Pancreas (tissue), 10 donors: ENCODE measurements at regions not wholly inside any gene's neighbourhood (a gene's known extent, or its start where the extent isn't known, plus 50 kb on each side); places are given as distances from the start of the nearest gene placed in this dataset.

ENCODE experiments used
- ATAC-seq, 4 donors: fragments of 200-7000 bp; cut with Tn5 transposase; one replicate each; pipeline versions ENCODE4 v1.8.0 to v1.9.1; 2020; ENCODE audit warnings: mild to moderate bottlenecking in 4 of 4, moderate library complexity in 4 of 4
- DNase-seq, 6 donors: peaks; one replicate each; pipeline ENCODE4 v3.0.0-alpha.2; 2020
- FAIRE-seq: peaks from 2 replicates; lab custom pipeline; 2012; peaks lifted over from hg19 to GRCh38; lab: Jason Lieb, UNC
- H3K27ac ChIP-seq, 4 donors: fragments of 200-600 bp; sonication (generic); 1 replicate in 3 of 4; 2 replicates in 1 of 4; pipeline versions ENCODE4 v1.5.0 to v1.8.0; 2020
- H3K27me3 ChIP-seq, 4 donors: fragments of 200-600 bp; one replicate each; pipeline ENCODE4 v1.8.0; 2021
- H3K36me3 ChIP-seq, 3 donors: fragments of 200-600 bp; sonication (generic) in 1 of 3; one replicate each; pipeline versions ENCODE4 v1.5.0 to v1.8.0; 2020 to 2021
- H3K4me1 ChIP-seq, 3 donors: fragments of 200-600 bp; one replicate each; pipeline ENCODE4 v1.8.0; 2021
- H3K4me3 ChIP-seq, 4 donors: fragments of 200-600 bp; sonication (generic) in 2 of 4; one replicate each; pipeline versions ENCODE4 v1.5.0 to v1.8.0; 2020 to 2021
- H3K9me3 ChIP-seq, 4 donors: fragments of 200-600 bp; one replicate each; pipeline ENCODE4 v1.8.0; 2021
- CTCF ChIP-seq, 4 donors: fragments of 200-600 bp; sonication (generic) in 3 of 4; IDR thresholded peaks; one replicate each; pipeline versions ENCODE4 v1.5.0 to v1.8.0; 2021; ENCODE audit warnings: antibody characterized with exemption in 4 of 4
- WGBS, 2 donors: extraction: QIAGEN DNeasy Blood & Tissue Kit; methylation state at CpG; one replicate each; pipeline ENCODE4 v1.1.7; 2013; 5-methylcytosine and 5-hydroxymethylcytosine counted together
- intact Hi-C, 3 donors: fragments of 100-400 bp; cut with DNase I; formaldehyde crosslinking; loops; one replicate each; pipeline versions ENCODE4 v1.11.1 to v1.14.2; 2022
- donor health status: healthy with polysubstance abuse.
- donor health status: DM: no; HTN: no; CAD: no; lungs with moderate emphysema.
- donor health status: DM: no; HTN: no; CAD: no.
- donor health status: control.
- donor health status: control.
- donor health status: Bipolar disorder and iron deficiency.
- donor health status: DM: yes; HTN: yes; CAD: no.
- donor health status: DM: no; HTN: no; CAD: no.
- donor health status: DM: no; HTN: no; CAD: no.
- donor health status: DM: yes; HTN: yes; CAD: no.

GRCh38 chr14:56733396-56733795 is 76.9 kb downstream of the OTX2 start:
- DNase-seq (no peak), ATAC-seq (no peak), FAIRE-seq (no peak)
- H3K4me1 ChIP-seq, result no peaks in the 10 kb centered on the region
- no peak overlapping the region for H3K27ac ChIP-seq
- no peak overlapping the region for H3K4me3 ChIP-seq
- H3K27me3 ChIP-seq, result no peaks in the 10 kb centered on the region
- no peaks in the 10 kb centered on the region for H3K9me3 ChIP-seq
- no peaks in the 10 kb centered on the region for H3K36me3 ChIP-seq
- no peak for TF ChIP-seq CTCF (IDR thresholded peaks at IDR 0.05)
- intact Hi-C loops, result no loop called here
- WGBS, 2 donors, result 81 to 82% methylated on average over 7 of the region's 7 CpGs

GRCh38 chr14:56731187-56731586 is 79.1 kb downstream of the OTX2 start:
- no peak for FAIRE-seq
- ATAC-seq, result no peak
- Histone ChIP-seq H3K9me3 (no peaks in the 10 kb centered on the region), H3K4me3 (no peak overlapping the region), H3K36me3 (no peaks in the 10 kb centered on the region), H3K27me3 (no peaks in the 10 kb centered on the region), H3K27ac (no peak overlapping the region), H3K4me1 (no peaks in the 10 kb centered on the region)
- WGBS, 2 donors, result 59 to 67% methylated on average over 4 of the region's 4 CpGs
- intact Hi-C loops, result no loop called here
- TF ChIP-seq CTCF (IDR thresholded peaks at IDR 0.05), result no peak
- no peak for DNase-seq

GRCh38 chr14:56730538-56731145 is 79.6 kb downstream of the OTX2 start:
- intact Hi-C loops, result no loop called here
- 44 to 51% methylated on average over 17 of the region's 17 CpGs for WGBS, 2 donors
- no peak overlapping the region for H3K27ac ChIP-seq
- no peaks in the 10 kb centered on the region for H3K36me3 ChIP-seq
- no peak overlapping the region for H3K4me3 ChIP-seq
- no peaks in the 10 kb centered on the region for H3K9me3 ChIP-seq
- no peaks in the 10 kb centered on the region for H3K4me1 ChIP-seq
- no peaks in the 10 kb centered on the region for H3K27me3 ChIP-seq
- FAIRE-seq (no peak), DNase-seq (no peak), ATAC-seq (no peak)
- TF ChIP-seq CTCF (IDR thresholded peaks at IDR 0.05), result no peak

- no peak for DNase-seq
- Histone ChIP-seq H3K4me1 (no peaks in the 10 kb centered on the region), H3K4me3 (no peak overlapping the region), H3K36me3 (no peaks in the 10 kb centered on the region), H3K9me3 (no peaks in the 10 kb centered on the region), H3K27ac (no peak overlapping the region), H3K27me3 (no peaks in the 10 kb centered on the region)
- TF ChIP-seq CTCF (IDR thresholded peaks at IDR 0.05), result no peak
- ATAC-seq, result no peak
- no peak for FAIRE-seq
- intact Hi-C loops, result no loop called here
- 76 to 79% methylated on average over 1 of the region's 1 CpG for WGBS, 2 donors
Measured at GRCh38 chr14:56724013-56724412, 86.3 kb downstream of the OTX2 start.

GRCh38 chr14:56723418-56723817 is 86.9 kb downstream of the OTX2 start:
- no peak for ATAC-seq
- DNase-seq, result no peak
- H3K4me3 ChIP-seq, result no peak overlapping the region
- no peaks in the 10 kb centered on the region for H3K4me1 ChIP-seq
- no peaks in the 10 kb centered on the region for H3K27me3 ChIP-seq
- no peaks in the 10 kb centered on the region for H3K9me3 ChIP-seq
- intact Hi-C loops, result no loop called here
- no peak for FAIRE-seq
- no peak for TF ChIP-seq CTCF (IDR thresholded peaks at IDR 0.05)
- no peak overlapping the region for H3K27ac ChIP-seq
- H3K36me3 ChIP-seq, result no peaks in the 10 kb centered on the region
